HG02588 (cell line): ENCODE measurements at regions not wholly inside any gene's neighbourhood (a gene's known extent, or its start where the extent isn't known, plus 50 kb on each side); places are given as distances from the start of the nearest gene placed in this dataset.
"Not testable (repeated sequence)": the region's sequence is repeated elsewhere in the genome, so short reads cannot be mapped to it uniquely, and the experiment has no call there.

Experiments used
- ATAC-seq: cut with Tn5 transposase; IDR thresholded peaks from one replicate; pipeline ENCODE4 v1.9.1; 2021; ENCODE audit warnings: mild to moderate bottlenecking, moderate library complexity; ENCODE audit not compliant: unreplicated experiment

- ATAC-seq, result no peak
These were observed 1246.5 kb downstream of the UQCRFS1 start for GRCh38 chr19:27966390-27966816.

DNA sequence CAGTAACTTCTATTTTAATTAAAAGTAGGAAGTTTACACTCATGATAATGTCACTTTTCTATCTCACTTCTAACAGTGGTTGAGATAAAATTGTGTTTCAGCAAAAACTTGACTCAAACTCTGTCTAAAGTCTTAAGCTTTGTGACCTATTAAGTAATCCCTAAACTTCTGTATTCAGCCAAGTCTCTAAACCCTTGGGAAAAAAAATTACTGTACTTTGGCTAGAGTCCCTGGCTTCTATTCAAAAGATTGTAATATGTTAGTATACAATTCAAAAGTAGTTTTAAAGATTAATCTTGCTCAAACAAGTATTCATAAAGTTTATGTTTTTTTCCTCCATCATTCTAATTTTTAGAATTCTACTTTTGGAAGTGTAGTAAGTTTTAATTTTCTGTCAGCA lies 1248.8 kb downstream of the UQCRFS1 start:
- ATAC-seq, result no peak

DNA sequence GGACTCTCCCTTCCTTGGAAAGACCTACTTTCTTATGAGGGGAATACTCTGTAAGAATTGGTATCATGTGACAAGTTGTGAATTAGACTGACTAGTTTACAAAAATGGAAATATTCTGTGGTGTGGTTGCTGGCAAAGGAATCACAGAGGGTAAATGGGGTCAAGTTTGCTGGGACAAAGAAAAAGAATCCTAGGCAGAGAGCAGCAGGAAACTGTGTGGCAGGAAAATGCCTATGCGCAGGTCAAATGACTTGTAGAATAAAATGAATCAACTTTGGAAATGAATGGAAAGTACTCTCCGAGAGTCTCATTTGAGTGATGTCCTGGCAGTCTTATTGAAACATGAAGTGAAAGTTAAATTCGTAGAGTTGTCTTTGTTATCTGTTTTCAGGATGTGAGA lies 1250.7 kb downstream of the UQCRFS1 start:
- no peak for ATAC-seq

- no peak for ATAC-seq
These were observed 1257.2 kb downstream of the UQCRFS1 start for GRCh38 chr19:27955485-27956480.

GRCh38 chr19:27942607-27943006 lies 1270.3 kb downstream of the UQCRFS1 start:
- ATAC-seq, result not testable (repeated sequence)

DNA sequence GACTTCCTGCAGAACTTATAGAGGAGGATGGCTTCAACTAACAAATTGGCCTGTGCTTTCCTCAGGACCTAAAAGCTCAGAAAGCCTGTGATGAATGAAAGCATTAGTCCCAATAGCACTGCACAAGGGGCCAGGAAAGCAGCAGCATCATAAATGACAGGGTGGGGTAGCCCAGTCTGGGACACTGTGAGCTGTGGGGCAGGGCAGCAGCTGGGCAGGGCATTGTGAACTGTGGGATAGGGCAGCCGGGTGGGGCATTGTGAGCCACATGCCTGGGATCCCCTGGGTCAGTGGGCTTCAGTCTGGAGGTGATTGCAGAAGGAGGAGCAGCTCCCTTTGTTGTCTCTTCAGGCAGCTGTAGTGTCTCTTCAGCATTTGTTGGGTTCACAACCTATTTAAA lies 1276.8 kb downstream of the UQCRFS1 start:
- ATAC-seq, result no peak

GRCh38 chr19:27935669-27936068 lies 1277.3 kb downstream of the UQCRFS1 start:
- ATAC-seq, result no peak

DNA sequence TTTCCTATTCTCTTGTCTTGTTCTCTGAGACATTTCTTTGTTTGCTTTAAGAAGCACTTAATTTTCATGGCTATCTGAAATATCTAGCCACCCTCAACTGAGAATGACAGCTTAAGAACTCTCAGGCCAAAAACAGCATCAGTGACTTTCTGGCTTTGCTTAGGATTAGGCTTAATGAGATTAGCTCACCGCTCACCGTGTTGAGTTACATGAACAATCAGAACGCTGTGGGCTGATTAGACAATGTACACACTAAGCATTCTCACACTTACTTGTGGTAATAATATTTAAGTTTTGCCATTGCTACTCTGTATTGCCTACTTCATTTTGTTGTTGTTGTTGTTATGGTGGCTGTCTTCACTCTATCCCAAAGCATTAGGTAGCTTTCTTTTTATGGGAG lies 1283.6 kb downstream of the UQCRFS1 start:
- no peak for ATAC-seq

- no peak for ATAC-seq
These were observed 1287.7 kb downstream of the UQCRFS1 start for GRCh38 chr19:27925202-27925601.

DNA sequence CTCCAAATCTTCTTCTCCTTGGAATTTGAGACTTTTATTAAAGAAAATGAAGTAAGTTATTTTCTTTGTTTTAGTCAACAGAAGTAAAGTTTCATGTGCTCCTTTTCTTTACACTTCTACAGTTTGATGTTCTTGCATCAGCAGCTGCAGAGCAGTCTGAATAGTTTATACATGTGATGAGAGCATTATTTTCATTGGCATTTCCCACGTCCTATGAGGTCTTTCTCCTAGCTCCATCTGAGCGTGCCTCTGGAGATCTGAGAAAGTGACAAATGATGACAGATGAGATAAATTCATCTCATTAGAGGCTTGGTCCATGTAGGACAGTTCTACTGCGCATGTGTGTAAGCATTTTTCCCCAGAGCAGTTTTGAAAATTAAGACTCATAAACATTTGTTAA lies 1290.0 kb downstream of the UQCRFS1 start:
- no peak for ATAC-seq

DNA sequence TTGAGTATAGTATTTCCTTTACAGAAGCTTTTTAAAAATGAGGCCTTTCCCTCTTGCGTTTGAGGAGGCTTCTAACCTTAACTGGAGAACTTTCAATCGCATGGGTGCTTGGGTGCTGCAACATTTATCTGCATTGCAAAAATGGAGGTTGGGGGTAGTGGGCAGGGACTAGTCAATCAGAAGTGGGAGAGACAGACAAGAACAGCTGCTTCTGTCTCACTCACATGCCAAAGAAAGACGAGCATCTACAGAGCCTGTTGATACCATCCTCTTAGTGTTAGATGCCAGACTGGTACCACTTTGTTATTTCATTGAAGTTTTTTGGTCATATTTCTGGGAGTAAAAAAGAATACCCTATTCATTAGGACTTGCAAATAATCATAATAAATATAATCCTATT lies 1292.2 kb downstream of the UQCRFS1 start:
- ATAC-seq, result no peak

- no peak for ATAC-seq
These were observed 1294.1 kb downstream of the UQCRFS1 start for GRCh38 chr19:27918818-27919217.

GRCh38 chr19:27911122-27911898 lies 1301.6 kb downstream of the UQCRFS1 start:
- ATAC-seq, result no peak

GRCh38 chr19:27909861-27910260 lies 1303.1 kb downstream of the UQCRFS1 start:
- no peak for ATAC-seq

- no peak for ATAC-seq
These were observed 1303.6 kb downstream of the UQCRFS1 start for GRCh38 chr19:27909185-27909840.

- ATAC-seq, result no peak
These were observed 1306.9 kb downstream of the UQCRFS1 start for GRCh38 chr19:27906081-27906480.

- ATAC-seq, result no peak
These were observed 1307.9 kb downstream of the UQCRFS1 start for GRCh38 chr19:27905074-27905473.

DNA sequence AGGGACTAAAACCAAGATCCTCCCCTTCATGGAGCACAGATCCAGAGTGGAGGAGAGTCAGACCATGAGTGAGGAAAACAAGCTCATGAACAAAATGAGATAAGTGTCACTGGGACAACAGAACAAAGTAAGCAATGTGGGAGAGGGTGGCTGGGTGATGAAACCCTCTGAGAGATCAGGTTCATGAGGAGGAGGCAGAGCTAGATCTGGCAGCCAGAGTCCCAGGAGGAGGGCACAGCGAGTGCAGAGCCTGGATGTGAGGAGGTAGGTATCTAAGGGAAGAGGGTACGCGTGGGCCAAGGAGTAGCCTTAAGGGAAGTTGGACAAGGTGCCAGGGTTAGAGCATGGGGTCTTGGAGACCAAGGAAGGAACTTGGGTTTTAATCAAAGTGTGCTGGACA lies 1311.9 kb downstream of the UQCRFS1 start:
- ATAC-seq, result no peak

DNA sequence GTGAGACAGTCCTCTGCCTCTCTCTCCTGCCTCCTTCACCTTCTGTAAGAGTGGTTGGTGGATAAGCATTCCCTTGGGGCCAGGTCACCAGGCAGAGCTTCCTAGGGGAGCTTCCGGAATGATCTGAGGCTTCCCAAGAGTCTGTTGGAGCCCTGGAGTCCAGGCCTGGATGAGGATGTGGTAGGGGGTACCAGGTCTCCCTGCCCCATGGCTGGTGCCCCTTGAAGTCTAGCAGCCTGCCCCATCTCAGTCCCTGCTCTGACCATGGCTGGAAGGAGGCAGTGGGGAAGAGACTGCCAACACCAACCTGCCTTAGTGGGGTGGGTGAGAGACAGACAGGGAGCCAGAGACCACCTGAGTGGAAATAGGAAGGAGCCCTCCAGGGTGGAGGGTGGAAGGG lies 1316.9 kb downstream of the UQCRFS1 start:
- ATAC-seq, result no peak

- no peak for ATAC-seq
These were observed 1317.8 kb downstream of the UQCRFS1 start for GRCh38 chr19:27894906-27895754.
